ENCODE measurements at regions not wholly inside any gene's neighbourhood (a gene's known extent, or its start where the extent isn't known, plus 50 kb on each side); places are given as distances from the start of the nearest gene placed in this dataset.

DNA sequence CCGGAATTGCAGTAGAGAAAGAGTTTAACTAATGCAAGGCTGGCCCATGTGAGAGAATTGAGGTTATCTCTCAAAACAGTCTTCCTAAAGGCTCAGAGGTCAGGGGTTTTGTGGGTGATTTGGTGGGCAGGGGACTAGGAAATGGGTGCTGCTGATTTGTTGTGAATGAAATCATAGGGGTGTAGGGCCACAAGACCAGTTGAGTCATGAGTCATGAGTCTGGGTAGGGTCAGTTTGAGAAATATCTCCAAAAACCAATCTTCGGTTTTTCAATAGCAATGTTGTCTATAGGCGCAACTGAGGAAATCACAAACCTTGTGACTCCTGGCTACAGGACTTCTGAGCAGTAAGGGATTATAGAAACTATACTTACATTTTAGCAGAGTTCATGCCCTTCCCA lies 460.0 kb upstream of the NRP1 start:
- peaks cover 0 to 19% of the 10 kb centered on the region in 2 donors for H3K4me1 ChIP-seq
- no peaks in the 10 kb centered on the region for H3K27me3 ChIP-seq
- TF ChIP-seq, protein P1, sequence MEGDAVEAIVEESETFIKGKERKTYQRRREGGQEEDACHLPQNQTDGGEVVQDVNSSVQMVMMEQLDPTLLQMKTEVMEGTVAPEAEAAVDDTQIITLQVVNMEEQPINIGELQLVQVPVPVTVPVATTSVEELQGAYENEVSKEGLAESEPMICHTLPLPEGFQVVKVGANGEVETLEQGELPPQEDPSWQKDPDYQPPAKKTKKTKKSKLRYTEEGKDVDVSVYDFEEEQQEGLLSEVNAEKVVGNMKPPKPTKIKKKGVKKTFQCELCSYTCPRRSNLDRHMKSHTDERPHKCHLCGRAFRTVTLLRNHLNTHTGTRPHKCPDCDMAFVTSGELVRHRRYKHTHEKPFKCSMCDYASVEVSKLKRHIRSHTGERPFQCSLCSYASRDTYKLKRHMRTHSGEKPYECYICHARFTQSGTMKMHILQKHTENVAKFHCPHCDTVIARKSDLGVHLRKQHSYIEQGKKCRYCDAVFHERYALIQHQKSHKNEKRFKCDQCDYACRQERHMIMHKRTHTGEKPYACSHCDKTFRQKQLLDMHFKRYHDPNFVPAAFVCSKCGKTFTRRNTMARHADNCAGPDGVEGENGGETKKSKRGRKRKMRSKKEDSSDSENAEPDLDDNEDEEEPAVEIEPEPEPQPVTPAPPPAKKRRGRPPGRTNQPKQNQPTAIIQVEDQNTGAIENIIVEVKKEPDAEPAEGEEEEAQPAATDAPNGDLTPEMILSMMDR (IDR thresholded peaks at IDR 0.05), result no peak
- no peaks in the 10 kb centered on the region for H3K9me3 ChIP-seq
- DNase-seq (ENCODE audit: low spot score), result no peak
- no peak overlapping the region for H3K4me3 ChIP-seq
- H3K36me3 ChIP-seq, result no peaks in the 10 kb centered on the region
- H3K27ac ChIP-seq, result no peak overlapping the region

DNA sequence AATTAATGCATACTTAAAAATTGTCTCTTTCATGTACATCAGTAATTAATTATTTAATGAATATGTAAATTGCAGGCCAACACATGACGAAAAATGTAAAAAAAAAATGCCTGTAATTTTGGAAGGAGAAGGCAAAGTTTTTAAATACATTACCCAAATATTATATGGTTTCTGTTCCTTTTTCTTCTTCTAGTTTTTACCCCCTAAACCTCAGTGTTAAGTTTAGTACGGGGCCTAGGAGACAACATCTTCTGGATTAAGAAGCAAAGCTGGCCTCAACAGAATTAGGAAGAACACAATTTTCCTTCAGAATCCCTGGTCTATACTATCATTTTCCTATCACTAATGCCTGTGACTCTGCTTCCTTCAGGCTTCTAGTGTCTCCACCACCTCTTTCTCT lies 459.3 kb upstream of the NRP1 start:
- no peaks in the 10 kb centered on the region for H3K36me3 ChIP-seq
- TF ChIP-seq, protein P1 (IDR thresholded peaks at IDR 0.05), result no peak
- peaks cover 0 to 12% of the 10 kb centered on the region in 2 donors for H3K4me1 ChIP-seq
- H3K27ac ChIP-seq, result no peak overlapping the region
- no peaks in the 10 kb centered on the region for H3K9me3 ChIP-seq
- H3K27me3 ChIP-seq, result no peaks in the 10 kb centered on the region
- DNase-seq (ENCODE audit: low spot score), result no peak
- H3K4me3 ChIP-seq, result no peak overlapping the region

DNA sequence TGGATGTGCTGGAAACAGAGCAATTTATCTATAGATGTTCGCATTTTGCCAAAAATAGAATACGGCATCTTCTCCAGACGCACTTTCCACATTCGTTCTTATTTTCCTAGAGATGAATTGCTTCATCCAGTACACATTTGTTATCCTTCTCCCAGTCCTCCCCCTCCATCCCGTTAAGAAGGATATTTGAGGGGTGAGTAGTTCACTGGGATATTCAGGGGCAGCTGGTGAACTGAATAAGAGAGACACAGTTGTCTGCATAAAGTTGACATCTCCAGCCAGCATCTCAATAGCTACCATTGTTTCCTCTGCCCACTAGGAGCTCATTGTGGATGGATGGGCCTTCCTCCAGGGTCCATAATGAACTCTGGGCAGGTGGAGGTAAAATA lies 456.8 kb upstream of the NRP1 start:
- Histone ChIP-seq H3K27me3 (no peaks in the 10 kb centered on the region), H3K4me3 (no peak overlapping the region), H3K9me3 (no peaks in the 10 kb centered on the region), H3K27ac (no peak overlapping the region), H3K36me3 (no peaks in the 10 kb centered on the region), H3K4me1 (peaks cover 0 to 12% of the 10 kb centered on the region in 2 donors)
- TF ChIP-seq, protein P1 (IDR thresholded peaks at IDR 0.05), result no peak
- DNase-seq (ENCODE audit: low spot score), result no peak

DNA sequence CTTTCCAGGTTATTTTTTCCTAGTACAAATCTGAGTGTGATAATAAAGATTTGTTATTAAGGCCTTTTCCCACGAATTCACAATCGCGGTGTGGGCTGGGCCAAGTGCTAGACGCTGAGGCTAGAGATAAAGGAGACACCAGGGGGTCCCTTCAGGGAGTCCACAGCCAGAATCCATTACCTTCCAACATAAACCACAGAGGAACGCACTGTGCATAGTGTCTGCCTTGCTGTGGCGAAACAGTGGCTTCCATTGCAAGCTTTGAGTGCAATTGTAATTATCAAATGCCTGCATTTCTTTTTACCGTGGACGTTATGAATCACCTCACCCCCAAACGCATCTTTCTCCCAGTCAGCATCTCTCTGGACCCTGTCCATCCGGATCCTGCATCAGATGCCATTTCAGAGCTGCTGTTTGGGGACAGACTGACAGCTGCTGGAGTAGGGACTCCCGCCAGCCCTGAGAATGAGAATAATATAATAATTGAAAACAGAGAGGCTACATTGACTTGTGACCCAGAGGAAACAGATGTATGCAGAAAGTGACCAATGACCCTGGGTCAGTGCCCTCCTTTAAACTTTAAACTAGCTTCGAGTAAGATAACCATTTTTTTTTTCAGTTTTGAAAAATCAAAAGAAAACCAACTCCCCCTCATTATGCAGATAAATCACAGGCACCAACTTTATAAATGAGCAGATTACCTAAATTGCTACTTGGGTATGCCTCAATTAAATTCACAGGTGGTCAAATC lies 456.2 kb upstream of the NRP1 start:
- no peak overlapping the region for H3K4me3 ChIP-seq

DNA sequence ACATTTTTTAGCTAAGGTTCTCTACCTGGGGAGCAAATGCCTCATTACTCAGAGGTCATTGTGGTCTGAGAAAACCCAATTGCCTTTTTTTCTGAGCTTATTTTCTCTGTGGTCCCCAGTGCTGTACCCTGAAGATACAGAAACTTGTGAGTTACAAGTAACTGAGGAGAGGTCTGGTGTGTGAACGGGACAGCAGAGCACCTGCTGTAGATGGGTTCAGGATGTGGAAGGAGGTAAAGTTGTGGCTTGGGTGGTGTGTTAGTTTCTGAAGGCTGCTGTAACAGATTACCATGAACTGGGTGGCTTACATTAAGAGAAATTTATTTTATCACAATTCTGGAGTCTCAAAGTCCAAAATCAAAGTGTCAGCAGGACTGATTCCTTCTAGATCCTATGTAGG lies 449.1 kb upstream of the NRP1 start:
- TF ChIP-seq, protein P1 (IDR thresholded peaks at IDR 0.05), result no peak
- H3K36me3 ChIP-seq, result no peaks in the 10 kb centered on the region

More for the DNA sequence above, 456.2 kb upstream of the NRP1 start:
- no peak for DNase-seq (ENCODE audit: low spot score)
- no peak overlapping the region for H3K27ac ChIP-seq
- H3K9me3 ChIP-seq, result no peaks in the 10 kb centered on the region
- TF ChIP-seq, protein P1 (IDR thresholded peaks at IDR 0.05), result no peak
- no peaks in the 10 kb centered on the region for H3K36me3 ChIP-seq
- no peaks in the 10 kb centered on the region for H3K27me3 ChIP-seq
- peaks cover 0 to 12% of the 10 kb centered on the region in 2 donors for H3K4me1 ChIP-seq

DNA sequence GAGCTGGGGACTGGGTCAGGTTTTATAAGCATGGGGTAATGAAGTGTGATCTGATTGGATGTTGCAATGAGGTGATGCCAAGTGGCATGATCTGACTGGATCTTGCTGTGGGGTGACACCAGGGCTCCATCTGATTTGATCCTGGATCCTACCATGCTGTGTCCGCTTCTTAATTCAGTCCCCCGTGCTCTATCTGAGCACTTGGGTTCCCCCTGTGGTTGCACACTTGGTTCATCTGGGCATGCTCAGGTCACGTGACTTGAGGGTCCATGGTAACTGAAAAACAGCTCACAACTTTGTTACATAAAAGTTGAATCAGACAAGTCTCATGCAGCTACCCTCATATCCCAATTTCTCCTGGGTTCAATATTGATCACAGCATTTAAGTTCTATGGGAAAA lies 448.6 kb upstream of the NRP1 start:
- no peak for DNase-seq (ENCODE audit: low spot score)
- Histone ChIP-seq H3K4me3 (no peak overlapping the region), H3K9me3 (no peaks in the 10 kb centered on the region)

More for the DNA sequence above, 449.1 kb upstream of the NRP1 start:
- DNase-seq (ENCODE audit: low spot score), result no peak
- no peaks in the 10 kb centered on the region for H3K4me1 ChIP-seq
- no peaks in the 10 kb centered on the region for H3K27me3 ChIP-seq
- no peak overlapping the region for H3K4me3 ChIP-seq
- no peaks in the 10 kb centered on the region for H3K9me3 ChIP-seq
- no peak overlapping the region for H3K27ac ChIP-seq

More for the DNA sequence above, 448.6 kb upstream of the NRP1 start:
- H3K27me3 ChIP-seq, result no peaks in the 10 kb centered on the region
- H3K27ac ChIP-seq, result no peak overlapping the region
- no peaks in the 10 kb centered on the region for H3K4me1 ChIP-seq
- H3K36me3 ChIP-seq, result no peaks in the 10 kb centered on the region
- TF ChIP-seq, protein P1 (IDR thresholded peaks at IDR 0.05), result no peak

Measured in right atrium auricular region (tissue), 2 donors.